T-helper 2 cell (primary cell): ENCODE measurements at regions not wholly inside any gene's neighbourhood (a gene's known extent, or its start where the extent isn't known, plus 50 kb on each side); places are given as distances from the start of the nearest gene placed in this dataset.
"Not testable (repeated sequence)": the region's sequence is repeated elsewhere in the genome, so short reads cannot be mapped to it uniquely, and the experiment has no call there.

Source experiments
- DNase-seq, 5 experiments: peaks; one replicate each; pipeline versions ENCODE4 v3.0.0 to v3.0.0-alpha.2; 2012 to 2022

DNA sequence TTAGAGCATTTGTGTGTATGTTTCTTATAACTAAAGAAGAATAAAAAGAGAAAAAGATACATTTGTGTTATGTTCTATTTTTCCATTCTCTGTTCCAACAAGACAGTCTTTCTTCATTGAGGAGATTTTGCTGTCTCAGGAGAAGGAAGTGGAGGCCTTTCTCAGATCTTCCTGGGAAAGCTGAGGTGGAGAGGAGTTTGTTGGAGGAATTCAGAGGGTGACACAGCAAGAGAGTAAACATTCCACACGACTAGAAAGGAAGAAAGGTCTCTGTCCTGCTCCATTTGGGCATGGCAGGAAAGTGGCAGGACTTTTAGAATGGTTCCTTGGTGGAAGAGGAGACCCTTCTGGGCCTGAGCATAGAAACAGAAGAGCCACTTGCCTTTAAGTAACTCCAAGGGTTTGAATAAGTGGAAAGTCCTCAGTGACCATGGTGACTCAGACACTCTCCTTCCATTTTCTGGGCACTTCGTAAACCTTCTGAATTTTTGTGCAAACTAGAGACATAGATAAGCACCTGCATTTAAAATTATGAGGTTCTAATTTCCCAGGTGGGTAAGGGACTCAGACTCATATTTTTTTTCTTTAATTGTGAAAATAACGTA, 52.3 kb upstream of the COL5A2 start:
- no peak for DNase-seq

- DNase-seq, result no peak
Measured at GRCh38 chr2:189232759-189233406, 53.3 kb upstream of the COL5A2 start.

DNA sequence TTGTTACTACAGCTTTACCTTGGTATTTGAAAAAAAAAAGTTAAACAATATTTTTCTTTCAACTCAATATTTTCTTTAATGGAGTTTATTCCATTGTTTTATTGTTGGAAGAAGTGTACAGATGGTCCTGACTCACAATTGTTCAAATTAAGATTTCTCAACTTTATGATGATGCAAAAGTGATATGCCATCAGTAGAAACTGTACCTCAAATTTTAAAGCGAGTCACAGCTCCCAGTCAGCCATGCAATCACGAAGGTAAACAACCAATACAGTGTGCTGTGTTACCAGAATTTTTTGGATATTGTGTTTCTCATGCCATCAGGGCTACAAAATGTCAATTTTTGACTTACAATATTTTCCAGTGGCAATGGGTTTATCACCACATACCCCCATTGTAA, 54.0 kb upstream of the COL5A2 start:
- no peak for DNase-seq

DNA sequence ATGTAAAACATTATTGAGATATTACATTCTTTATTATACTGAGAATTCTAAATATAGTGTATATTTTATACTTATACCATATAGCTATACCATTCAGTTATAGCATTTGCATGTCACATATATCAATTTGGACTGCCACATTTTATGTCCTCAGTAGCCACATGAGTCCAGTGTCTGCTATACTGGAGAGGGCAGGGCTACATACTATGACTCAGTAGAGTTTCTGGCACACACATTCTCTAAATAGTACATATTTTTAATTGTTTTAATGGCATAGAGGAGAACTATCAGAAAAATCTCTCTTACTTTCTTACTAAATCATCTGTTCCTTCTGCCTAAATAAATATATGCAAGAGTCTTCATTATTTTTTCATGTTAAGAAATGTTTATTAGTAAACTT, 55.4 kb upstream of the COL5A2 start:
- DNase-seq, result no peak

DNA sequence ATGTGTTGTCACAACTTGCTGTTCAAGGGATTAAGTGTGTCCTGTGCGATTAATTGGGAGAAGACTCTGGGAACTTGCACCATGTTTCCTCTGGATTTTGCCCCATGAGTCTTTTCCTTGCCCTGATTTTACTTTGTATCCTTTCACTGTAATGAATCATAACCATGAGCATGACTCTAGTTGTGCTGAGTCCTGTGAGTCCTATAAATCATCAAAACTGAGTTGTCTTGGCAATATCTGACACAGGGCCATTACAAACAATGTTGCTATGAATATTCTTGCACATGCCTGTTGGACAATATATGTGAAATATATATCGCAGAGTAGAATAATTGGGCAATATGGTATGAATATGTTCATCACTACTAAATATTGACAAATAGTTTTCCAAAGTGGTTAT, 56.5 kb upstream of the COL5A2 start:
- no peak for DNase-seq

DNA sequence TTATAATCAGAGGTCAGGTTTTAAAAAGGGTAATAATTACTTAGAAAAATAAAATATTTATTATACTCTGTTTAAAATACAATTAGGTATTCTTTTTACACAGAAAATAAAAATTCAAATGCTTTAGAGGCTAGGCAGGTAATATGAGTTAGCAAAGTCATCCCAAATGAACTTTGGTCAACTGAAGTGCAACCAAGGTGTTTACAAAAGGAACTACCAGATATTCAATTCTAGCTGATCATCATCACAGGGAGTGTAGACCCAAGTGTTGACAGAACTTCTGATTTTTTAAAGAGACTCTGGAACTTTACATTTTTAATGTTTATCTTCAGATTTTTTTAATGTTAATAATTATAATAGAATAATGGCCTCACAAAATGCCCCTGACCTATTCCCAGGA, 59.3 kb upstream of the COL5A2 start:
- no peak for DNase-seq

DNA sequence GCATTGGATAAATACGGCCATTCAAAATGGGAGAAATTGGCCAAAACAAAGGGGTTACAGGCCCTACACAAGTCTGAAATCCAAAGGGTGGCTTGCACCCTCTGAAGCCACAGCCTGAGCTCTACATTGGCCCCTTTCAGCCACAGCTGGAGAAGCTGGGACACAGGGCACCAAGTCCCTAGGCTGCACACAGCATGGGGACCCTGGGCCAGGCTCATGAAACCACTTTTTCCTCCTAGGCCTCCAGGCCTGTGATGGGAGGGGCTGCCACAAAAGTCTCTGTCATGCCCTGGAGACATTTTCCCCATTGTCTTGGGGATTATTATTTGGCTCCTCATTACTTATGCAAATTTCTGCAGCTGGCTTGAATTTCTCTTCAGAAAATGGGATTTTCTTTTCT, 64.3 kb upstream of the COL5A2 start:
- DNase-seq, result not testable (repeated sequence)

DNA sequence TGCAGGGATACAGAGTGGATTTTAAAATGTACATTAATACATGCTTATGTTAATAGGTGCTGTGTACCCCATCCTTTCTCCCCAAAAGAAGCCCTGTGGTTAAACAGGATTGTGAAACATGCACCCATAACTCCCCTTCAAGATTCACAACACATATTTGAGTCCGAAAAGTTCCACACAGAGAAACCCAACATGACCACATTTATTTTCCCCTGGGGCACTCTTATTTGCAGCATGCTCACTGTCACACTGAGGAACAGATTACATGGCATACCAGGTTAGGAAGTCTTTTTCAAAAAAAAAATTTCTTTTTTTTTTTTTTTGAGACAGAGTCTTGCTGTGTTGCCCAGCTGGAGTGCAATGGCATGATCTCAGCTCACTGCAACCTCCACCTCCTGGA, 67.7 kb upstream of the COL5A2 start:
- no peak for DNase-seq

- no peak for DNase-seq
Measured at GRCh38 chr2:189248141-189248540, 68.6 kb upstream of the COL5A2 start.

DNA sequence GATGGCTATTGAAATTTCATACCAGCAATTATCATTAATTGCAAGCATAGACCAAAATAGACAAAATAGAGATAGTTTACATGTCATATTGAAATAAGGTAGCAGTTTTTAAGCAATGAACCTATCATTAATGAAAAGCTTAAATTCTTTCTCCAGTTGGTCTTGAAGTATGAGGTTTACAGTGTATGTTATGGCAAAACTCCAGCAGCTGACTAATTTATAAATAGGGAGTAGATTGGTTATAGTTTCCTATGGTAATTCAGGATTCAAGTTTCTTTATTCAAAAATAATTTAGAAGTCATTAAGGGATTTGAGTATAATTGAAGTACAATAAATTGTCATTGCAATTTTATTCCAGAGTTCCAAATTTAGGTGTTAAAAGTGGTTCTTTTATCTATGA, 69.6 kb upstream of the COL5A2 start:
- no peak for DNase-seq

GRCh38 chr2:189249901-189250300, 70.3 kb upstream of the COL5A2 start:
- no peak for DNase-seq

DNA sequence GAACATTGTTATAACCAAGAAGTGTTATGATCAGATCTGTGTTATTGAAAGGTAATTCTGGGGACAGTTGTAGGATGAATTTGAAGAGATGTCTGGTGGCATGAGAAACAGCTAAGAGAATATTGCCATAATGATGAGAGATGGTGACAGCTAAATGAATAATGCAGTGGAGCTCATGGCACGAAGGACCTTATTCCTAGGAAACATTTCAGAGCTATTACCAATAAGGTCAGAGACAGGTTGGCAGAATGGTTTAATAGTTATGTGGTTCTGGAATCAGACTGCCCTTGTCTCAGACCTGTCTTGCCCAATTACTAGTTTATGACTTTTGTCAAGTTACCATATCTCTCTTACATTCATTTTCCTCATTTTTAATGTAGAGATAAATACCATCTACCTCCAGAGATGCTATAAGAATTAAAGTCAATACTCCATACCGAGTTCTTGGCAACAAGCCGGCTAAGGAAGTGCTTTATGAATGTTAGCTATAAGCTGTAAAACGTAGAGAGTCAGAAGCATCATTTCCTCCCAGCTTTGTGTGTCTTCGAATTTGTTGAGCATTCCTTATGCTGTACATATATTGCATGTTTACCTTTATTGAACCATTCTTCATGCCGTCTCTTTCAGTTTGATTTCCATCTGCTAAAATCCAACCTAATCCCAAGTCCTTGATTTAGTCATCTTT, 73.6 kb upstream of the COL5A2 start:
- no peak for DNase-seq

DNA sequence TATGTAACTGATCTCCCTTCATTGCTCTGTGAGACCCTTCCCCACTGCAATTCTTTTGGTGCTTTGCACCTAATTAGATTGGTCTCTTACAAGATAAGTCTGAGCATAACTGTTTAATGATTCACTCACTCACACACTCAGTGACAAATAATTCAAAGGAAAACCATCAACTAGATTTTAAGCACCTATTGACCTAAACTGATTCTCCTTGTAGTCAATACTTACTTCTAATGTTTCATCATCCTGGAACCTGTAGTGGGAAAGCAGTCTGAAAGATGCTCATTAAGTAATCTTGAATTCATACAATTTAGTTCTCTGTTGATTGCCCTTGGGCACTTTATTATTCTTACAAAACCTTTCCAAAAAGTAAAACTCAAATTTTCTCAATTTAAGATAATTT, 74.3 kb upstream of the COL5A2 start:
- DNase-seq, result no peak

- no peak for DNase-seq
Measured at GRCh38 chr2:189254268-189254883, 74.8 kb upstream of the COL5A2 start.

GRCh38 chr2:189255711-189256110, 76.2 kb upstream of the COL5A2 start:
- DNase-seq, result no peak

DNA sequence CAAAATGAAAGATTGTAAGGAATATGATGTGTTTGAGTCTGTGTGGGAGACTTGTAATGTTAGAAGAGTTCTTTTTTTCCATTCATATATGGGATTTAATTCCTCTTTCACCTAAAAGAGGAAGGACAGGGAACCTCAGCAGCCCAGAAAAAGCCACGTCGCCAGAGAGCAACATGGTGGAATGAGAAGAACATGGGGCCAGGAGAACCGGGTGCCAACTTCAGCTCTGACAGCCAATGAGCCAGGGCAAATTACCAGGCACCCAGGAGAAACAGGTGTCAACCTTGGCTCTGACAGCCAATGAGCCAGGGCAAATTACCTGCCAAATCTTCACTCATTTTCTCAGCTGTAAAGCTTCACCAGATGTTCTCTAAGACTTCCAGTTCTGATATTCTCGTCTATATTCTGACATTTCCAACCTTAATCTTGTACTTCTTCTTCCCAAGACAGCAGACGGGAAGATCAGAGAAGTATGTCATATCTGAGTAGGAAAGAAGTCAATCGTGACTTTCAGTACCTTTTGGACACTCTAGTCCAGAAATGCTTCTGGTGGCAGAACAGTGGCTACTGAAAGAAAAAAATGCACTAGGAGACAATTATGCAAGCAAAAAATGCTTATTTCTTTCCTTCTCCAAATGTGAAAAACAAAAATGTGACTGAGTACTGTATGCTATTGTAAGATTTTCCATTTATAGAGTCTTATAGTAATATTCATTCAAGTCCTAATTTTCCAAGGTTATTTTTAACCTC, 79.2 kb upstream of the COL5A2 start:
- no peak for DNase-seq

GRCh38 chr2:189260361-189260814, 80.8 kb upstream of the COL5A2 start:
- no peak for DNase-seq

DNA sequence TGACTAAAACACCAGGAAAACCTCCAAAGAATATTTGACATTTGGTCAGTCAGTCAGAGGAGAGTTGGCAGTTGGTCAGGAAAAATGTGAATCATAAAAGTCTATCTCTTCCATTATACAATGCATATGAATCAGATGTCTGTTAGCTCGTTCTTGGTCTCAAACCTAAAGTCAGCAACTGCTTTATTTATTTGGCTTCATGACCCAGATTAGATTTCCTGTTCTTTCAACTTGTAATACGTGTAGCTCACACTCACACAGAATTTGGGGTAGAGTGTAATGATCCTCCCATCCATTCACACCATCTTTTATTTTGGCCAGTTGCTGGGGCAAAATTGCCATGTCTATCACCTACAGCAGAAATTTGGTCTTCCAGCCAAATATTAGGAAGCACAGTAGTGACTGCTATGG, 81.9 kb upstream of the COL5A2 start:
- peak in 1 of 5 experiments; percentile 69 for DNase-seq

DNA sequence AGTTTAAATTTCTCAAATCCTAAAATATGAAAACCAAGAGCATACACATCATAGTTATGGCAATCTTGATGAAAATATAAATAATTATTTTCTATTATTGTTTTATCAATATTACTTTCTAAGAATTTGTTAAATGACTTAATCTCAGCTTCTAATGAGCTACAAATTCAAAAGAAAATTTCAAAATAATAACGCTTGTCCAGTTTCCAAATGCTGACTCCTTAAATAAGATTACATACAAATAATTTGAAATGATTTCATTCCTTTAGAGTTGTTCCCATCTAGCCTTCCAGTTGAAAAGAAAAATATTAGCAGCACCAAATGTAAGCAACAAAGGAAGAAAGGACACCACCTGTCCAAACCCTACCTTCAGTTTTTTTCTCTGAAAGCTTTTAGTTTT, 82.4 kb upstream of the COL5A2 start:
- DNase-seq, result no peak

DNA sequence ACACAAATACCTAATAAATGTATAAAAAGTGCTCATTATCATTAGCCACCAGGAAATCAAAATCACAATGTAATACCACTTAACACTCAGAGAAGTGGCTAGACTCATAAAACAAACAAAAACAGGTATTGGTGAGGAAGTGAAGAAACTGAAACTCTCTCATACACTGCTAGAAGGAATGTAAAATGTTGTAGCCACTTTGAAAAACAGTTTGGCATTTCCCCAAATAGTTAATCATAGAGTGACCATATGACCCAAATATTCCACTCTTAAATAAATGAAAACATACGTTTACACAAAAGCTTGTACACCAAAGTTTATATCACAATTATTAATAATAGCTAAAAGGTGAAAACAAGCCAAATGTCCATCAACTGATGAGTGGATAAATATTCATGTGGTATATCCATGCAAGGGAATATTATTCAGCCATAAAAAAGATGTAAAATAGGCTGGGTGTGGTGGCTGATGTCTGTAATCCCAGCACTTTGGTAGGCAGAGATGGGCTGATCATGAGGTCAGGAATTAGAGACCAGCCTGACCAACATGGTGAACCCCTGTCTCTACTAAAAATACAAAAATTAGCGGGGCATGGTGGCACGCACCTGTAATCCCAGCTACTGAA, 86.2 kb upstream of the COL5A2 start:
- no peak for DNase-seq

DNA sequence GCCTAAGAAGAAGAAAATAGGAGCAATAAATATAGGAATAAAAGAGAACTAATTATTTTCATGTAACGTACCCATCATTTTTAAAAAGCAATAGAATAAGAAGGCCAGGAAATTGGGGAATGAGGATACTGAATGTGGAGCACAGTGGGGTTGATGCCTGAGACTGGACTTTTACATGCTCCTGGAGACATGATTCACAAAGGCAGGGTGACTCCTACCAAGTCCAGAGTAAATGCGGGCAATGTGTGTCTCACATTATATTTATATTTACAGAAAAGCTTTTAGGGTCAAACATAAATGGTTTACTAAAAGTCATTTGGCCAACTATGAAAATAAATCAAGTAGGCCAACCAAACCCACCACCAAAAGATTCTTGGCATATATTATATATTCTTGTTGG, 87.9 kb upstream of the COL5A2 start:
- no peak for DNase-seq

DNA sequence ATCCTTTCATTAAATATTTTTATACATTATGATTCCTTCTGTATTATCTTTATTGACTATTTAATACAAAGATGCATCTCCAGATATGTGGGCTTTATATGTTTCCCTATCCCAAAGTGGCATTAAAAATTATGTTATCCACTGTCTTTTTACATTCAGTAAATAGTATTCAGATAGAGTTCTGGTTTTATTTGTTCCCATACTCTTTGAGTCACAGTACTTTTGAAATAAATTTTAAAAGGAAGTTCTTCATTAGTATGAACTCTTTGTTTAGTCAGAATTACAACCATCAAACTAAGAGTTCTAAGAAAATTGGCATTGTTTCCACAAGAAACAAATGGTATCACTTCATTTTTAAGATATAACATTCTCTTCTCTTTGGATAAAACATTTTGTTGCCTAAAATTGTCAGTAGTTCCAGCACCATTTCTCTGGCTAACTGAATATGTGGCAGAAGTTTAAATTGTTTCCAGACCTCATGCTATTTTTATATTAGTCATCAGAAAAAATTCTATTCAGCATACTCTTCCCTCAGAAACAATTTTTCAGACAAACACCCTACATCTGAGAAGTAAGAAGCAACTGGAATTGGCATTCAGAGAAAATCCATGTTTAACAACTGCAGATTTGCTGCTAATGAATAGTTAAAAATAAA, 88.5 kb upstream of the COL5A2 start:
- DNase-seq, result no peak
